GM19043 (cell line): ENCODE measurements at regions not wholly inside any gene's neighbourhood (a gene's known extent, or its start where the extent isn't known, plus 50 kb on each side); places are given as distances from the start of the nearest gene placed in this dataset.
"Not testable (repeated sequence)": the region's sequence is repeated elsewhere in the genome, so short reads cannot be mapped to it uniquely, and the experiment has no call there.

Experiments used
- ATAC-seq: cut with Tn5 transposase; IDR thresholded peaks from one replicate; pipeline ENCODE4 v1.9.1; 2021; ENCODE audit warnings: low read depth; ENCODE audit not compliant: unreplicated experiment

GRCh38 chr12:97968641-97969197, 506.1 kb downstream of the RMST start:
- ATAC-seq, result no peak

DNA sequence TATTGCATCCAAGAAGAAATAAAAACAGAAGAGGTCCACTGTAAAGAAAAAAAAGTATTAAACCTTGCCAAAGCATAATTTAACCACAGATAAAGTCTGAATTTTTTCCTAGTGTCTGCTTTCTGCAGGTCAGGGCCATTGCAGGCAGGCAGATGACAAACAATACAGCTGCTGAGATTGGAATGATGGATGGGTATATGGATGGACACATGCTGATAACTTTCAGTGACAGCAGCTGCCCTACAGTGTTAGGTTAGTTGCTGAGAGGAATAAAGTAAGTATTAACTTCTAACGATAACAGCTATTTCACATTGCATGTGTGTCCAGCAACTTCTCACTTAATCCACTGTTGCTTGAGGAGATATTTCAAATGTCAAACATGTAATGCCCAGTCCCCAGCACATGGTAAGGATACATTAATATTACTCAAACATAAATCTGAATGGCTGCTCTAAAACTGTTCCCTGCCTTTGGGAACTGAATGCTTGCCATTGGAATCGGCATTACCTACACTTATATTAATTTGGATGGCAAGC, 515.3 kb downstream of the RMST start:
- ATAC-seq, result no peak

- no peak for ATAC-seq
Observed at GRCh38 chr12:97982684-97983083, 520.1 kb downstream of the RMST start.

GRCh38 chr12:97983796-97984195, 521.2 kb downstream of the RMST start:
- no peak for ATAC-seq

DNA sequence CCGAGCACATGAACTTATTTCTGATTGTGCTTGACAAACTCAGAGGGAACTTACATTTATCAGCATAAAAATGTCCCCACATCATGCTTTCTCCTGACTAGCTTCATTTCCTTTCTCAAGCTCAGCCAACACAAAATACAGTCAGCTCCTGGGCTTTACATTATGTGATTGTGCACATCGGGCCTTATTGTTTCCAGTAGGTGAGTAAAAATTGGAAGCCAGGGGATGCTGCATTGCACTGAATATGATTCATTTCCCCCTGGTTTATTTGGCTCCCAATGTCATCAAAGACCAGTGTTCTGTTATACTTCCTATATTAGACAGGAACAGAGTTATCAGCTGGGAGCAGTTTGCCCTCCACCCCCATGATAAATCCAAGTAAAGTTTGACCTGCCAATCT, 521.8 kb downstream of the RMST start:
- no peak for ATAC-seq

GRCh38 chr12:97984974-97985580, 522.5 kb downstream of the RMST start:
- no peak for ATAC-seq

- no peak for ATAC-seq
Observed at GRCh38 chr12:97985834-97986233, 523.2 kb downstream of the RMST start.

GRCh38 chr12:97988588-97988987, 526.0 kb downstream of the RMST start:
- not testable (repeated sequence) for ATAC-seq

GRCh38 chr12:97989366-97989940, 525.9 kb upstream of the TMPO start:
- ATAC-seq, result no peak

DNA sequence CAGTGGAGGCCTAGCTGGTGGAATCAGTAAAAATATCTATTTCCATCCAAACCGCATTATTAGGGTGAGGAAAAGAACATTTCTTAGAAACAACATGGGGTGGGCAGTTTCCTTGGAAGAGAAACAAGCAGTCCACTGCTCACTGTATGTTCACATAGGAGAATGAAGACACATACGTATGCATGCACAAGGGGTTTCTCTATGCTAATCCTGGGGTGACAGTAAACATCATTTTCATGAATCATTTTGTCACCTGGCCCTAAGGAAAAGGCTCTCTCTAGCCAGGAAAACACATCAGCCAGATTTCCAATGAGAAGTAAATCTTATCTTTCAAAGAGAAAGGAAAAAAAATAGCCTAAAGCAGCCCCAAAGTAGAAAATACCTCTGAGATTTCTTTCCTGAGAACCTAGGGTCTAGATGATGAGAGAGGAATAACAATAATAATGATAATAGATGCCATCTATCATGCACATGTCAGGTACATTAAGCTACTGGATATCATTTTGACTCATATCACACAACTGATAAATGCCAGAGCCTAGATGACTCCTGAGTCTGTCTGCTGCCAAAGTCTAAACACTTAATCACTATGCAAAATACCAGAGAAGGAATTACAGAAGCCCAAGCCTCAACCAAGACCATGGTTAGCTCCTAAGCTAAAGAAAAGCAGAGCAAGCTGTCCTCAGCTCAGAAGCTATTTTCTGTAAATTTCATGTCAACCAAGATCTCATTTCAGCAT, 520.5 kb upstream of the TMPO start:
- ATAC-seq, result no peak

- ATAC-seq, result no peak
Observed at GRCh38 chr12:97995559-97995958, 519.8 kb upstream of the TMPO start.

GRCh38 chr12:98001430-98001829, 514.0 kb upstream of the TMPO start:
- no peak for ATAC-seq

- ATAC-seq, result peak; percentile 81
Observed at GRCh38 chr12:98002887-98003493, 512.4 kb upstream of the TMPO start.

- ATAC-seq, result no peak
Observed at GRCh38 chr12:98007963-98008362, 507.4 kb upstream of the TMPO start.

GRCh38 chr12:98013560-98013959, 501.8 kb upstream of the TMPO start:
- no peak for ATAC-seq

DNA sequence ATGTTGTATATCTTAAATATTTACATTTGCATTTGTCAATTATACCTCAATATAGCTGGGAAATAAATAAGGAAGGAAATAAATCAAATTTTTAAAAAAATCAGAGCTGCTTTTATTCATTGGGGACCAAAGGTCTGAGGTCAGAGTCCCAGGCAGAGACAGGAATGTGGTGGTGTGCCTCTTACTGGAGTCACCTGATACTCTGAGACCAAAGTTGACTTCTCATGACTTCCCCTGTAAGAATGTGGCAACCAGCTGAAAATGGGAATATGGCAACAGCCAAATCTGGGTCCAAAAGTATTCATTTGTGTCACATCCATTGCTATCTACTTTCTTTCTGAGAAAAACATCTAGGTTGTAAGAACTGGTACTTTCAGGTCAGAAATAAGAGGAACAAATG, 496.6 kb upstream of the TMPO start:
- no peak for ATAC-seq

DNA sequence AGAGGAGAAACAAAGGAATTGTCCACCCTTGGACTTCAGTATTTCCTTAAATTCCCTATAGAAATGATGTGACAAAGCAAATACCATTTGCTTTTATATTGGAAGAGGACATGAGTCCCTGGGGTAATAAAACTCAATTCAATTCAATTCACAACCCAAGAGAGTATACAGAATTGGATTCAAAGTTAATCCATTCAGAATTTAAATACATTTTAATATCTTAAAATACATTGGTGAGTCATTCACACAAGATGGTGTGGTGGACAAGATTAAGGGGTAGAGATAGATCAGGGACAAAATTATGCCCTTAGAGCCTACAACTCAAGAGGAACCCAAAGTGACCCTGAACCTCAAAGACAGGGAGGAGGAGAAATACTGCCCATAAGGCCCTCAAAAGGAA, 495.0 kb upstream of the TMPO start:
- no peak for ATAC-seq

DNA sequence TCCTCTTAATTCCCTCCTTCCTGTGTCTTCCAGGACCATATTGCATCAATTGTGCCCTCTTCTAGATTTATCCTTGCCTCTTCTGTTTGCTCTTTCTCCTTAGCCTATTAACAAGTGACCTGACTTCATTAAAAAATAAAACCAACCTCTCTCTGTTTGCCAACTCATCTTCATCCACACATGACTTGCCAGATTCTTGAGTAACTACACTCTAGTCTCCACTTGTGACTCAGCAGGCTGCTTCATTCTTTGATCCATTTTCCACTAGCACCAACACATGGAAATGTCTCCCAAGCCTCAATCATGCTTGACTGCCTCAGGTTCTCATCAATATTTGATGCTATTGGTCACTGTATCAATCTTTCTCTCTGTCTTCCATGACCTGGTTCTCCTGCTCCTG, 492.4 kb upstream of the TMPO start:
- no peak for ATAC-seq

GRCh38 chr12:98037401-98038140, 477.8 kb upstream of the TMPO start:
- no peak for ATAC-seq

DNA sequence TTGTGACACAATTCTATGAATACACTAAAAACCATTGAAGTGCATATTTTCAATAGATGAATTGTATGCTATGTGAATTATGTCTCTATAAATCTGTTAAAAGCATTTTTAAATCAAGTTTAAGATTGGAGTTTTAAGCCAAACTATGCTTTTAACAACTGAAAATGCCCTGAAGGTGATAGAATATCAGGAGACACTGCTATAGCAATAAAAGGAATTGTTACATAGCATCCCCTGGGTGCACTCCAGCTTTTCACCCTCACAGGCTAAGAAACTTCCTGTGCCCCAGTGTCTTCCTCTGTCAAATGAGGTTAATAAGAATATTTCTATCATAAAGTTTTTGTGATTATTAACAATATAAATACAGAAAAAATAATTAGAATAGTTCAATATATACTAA, 472.7 kb upstream of the TMPO start:
- no peak for ATAC-seq
